ENCODE measurements at regions not wholly inside any gene's neighbourhood (a gene's known extent, or its start where the extent isn't known, plus 50 kb on each side); places are given as distances from the start of the nearest gene placed in this dataset.

- TF ChIP-seq EZH2phosphoT487 (IDR thresholded peaks at IDR 0.05; ENCODE audit: borderline replicate concordance, low read length) (no peak), CTCF (IDR thresholded peaks at IDR 0.05; ENCODE audit: low read depth, low read length, poor library complexity, severe bottlenecking) (no peak)
- Histone ChIP-seq H3K9me2 (replicated peaks; ENCODE audit: control insufficient read depth, low read length) (no peaks in the 10 kb centered on the region), H3K36me3 (ENCODE audit: control insufficient read depth, low read length) (no peaks in the 10 kb centered on the region), H3K9me3 (ENCODE audit: control insufficient read depth, insufficient read depth, low read length) (no peaks in the 10 kb centered on the region), H3K4me3 (ENCODE audit: low read length) (no peak overlapping the region), H3K27me3 (ENCODE audit: control insufficient read depth, low read length) (no peaks in the 10 kb centered on the region), H3F3A (ENCODE audit: control insufficient read depth, insufficient read depth) (no peaks in the 10 kb centered on the region), H3K27ac (ENCODE audit: low read depth, low read length) (no peak overlapping the region), H3K79me2 (ENCODE audit: control insufficient read depth, low read length) (no peaks in the 10 kb centered on the region), H4K20me1 (ENCODE audit: control insufficient read depth, insufficient read depth, low read depth, low read length) (no peaks in the 10 kb centered on the region), H3K4me1 (ENCODE audit: control insufficient read depth, low read length) (no peaks in the 10 kb centered on the region), H3K4me2 (ENCODE audit: low read length) (no peak overlapping the region)
Observed at GRCh38 chr7:38013246-38013645, 92.8 kb downstream of the EPDR1 start.

- no peaks in the 10 kb centered on the region for H3K79me2 ChIP-seq (ENCODE audit: control insufficient read depth, low read length)
- no peaks in the 10 kb centered on the region for H4K20me1 ChIP-seq (ENCODE audit: control insufficient read depth, insufficient read depth, low read depth, low read length)
- no peak overlapping the region for H3K4me2 ChIP-seq (ENCODE audit: low read length)
- no peaks in the 10 kb centered on the region for H3K9me2 ChIP-seq (replicated peaks; ENCODE audit: control insufficient read depth, low read length)
- H3F3A ChIP-seq (ENCODE audit: control insufficient read depth, insufficient read depth): no peaks in the 10 kb centered on the region
- no peaks in the 10 kb centered on the region for H3K9me3 ChIP-seq (ENCODE audit: control insufficient read depth, insufficient read depth, low read length)
- no peaks in the 10 kb centered on the region for H3K4me1 ChIP-seq (ENCODE audit: control insufficient read depth, low read length)
- no peak overlapping the region for H3K27ac ChIP-seq (ENCODE audit: low read depth, low read length)
- H3K36me3 ChIP-seq (ENCODE audit: control insufficient read depth, low read length): no peaks in the 10 kb centered on the region
- H3K4me3 ChIP-seq (ENCODE audit: low read length): no peak overlapping the region
- TF ChIP-seq CTCF (IDR thresholded peaks at IDR 0.05; ENCODE audit: low read depth, low read length, poor library complexity, severe bottlenecking) (no peak), EZH2phosphoT487 (IDR thresholded peaks at IDR 0.05; ENCODE audit: borderline replicate concordance, low read length) (no peak)
- H3K27me3 ChIP-seq (ENCODE audit: control insufficient read depth, low read length): no peaks in the 10 kb centered on the region
Observed at GRCh38 chr7:38016567-38016966, 96.1 kb downstream of the EPDR1 start.

GRCh38 chr7:38017320-38017719, 96.9 kb downstream of the EPDR1 start:
- no peaks in the 10 kb centered on the region for H3K4me1 ChIP-seq (ENCODE audit: control insufficient read depth, low read length)
- no peaks in the 10 kb centered on the region for H3F3A ChIP-seq (ENCODE audit: control insufficient read depth, insufficient read depth)
- no peaks in the 10 kb centered on the region for H3K36me3 ChIP-seq (ENCODE audit: control insufficient read depth, low read length)
- no peak overlapping the region for H3K4me3 ChIP-seq (ENCODE audit: low read length)
- no peaks in the 10 kb centered on the region for H3K9me3 ChIP-seq (ENCODE audit: control insufficient read depth, insufficient read depth, low read length)
- H3K4me2 ChIP-seq (ENCODE audit: low read length): no peak overlapping the region
- H4K20me1 ChIP-seq (ENCODE audit: control insufficient read depth, insufficient read depth, low read depth, low read length): no peaks in the 10 kb centered on the region
- TF ChIP-seq CTCF (IDR thresholded peaks at IDR 0.05; ENCODE audit: low read depth, low read length, poor library complexity, severe bottlenecking) (no peak), EZH2phosphoT487 (IDR thresholded peaks at IDR 0.05; ENCODE audit: borderline replicate concordance, low read length) (no peak)
- no peak overlapping the region for H3K27ac ChIP-seq (ENCODE audit: low read depth, low read length)
- H3K9me2 ChIP-seq (replicated peaks; ENCODE audit: control insufficient read depth, low read length): no peaks in the 10 kb centered on the region
- H3K27me3 ChIP-seq (ENCODE audit: control insufficient read depth, low read length): no peaks in the 10 kb centered on the region
- no peaks in the 10 kb centered on the region for H3K79me2 ChIP-seq (ENCODE audit: control insufficient read depth, low read length)

Measured in DOHH2 (cell line).